GM12878 (cell line): ENCODE measurements at regions not wholly inside any gene's neighbourhood (a gene's known extent, or its start where the extent isn't known, plus 50 kb on each side); places are given as distances from the start of the nearest gene placed in this dataset.

Source experiments
- ATAC-seq: fragments of 200-7000 bp; cut with Tn5 transposase; 3 replicates; pipeline ENCODE4 v1.9.1; 2020; ENCODE audit warnings: mild to moderate bottlenecking, moderate library complexity
- BruUV-seq: library from RNA; stranded (reverse); fragments of 400-500 nt; replicated peaks from 2 replicates; lab custom pipeline; 2021; lab: Mats Ljungman, UMichigan
- CTCF ChIA-PET: fragments of 300-600 bp; sonication (Branson Sonifier 250); formaldehyde crosslinking; extraction: SDS; loops from one replicate; lab custom pipeline; 2021; ENCODE audit warnings: inconsistent platforms; lab: Yijun Ruan, JAX
- POLR2A ChIA-PET: fragments of 350-600 bp; formaldehyde crosslinking; extraction: SDS; loops from one replicate; lab custom pipeline; 2021; ENCODE audit warnings: inconsistent platforms; lab: Charles Lee
- RAD21 ChIA-PET: fragments of 300-600 bp; sonication (Branson Sonifier 250); formaldehyde crosslinking; loops from one replicate; lab custom pipeline; 2023; ENCODE audit warnings: antibody characterized with exemption; ENCODE audit not compliant: unreplicated experiment; lab: Charles Lee
- SMC1A ChIA-PET: fragments of 300-600 bp; sonication (Branson Sonifier 250); formaldehyde crosslinking; loops from one replicate; lab custom pipeline; 2023; ENCODE audit not compliant: unreplicated experiment, uncharacterized antibody; lab: Charles Lee
- DNase-seq: peaks from one replicate; pipeline ENCODE4 v3.0.0-alpha.2; 2011; ENCODE audit warnings: low read depth, low spot score
- FAIRE-seq: peaks from 3 replicates; lab custom pipeline; 2011; peaks lifted over from hg19 to GRCh38; lab: Jason Lieb, UNC
- H2AFZ ChIP-seq: 2 replicates; pipeline ENCODE4 v1.6.0; 2011; ENCODE audit warnings: low read depth, low read length, control low read depth; ENCODE audit not compliant: control insufficient read depth
- H3K27ac ChIP-seq: 2 replicates; pipeline ENCODE4 v1.5.1; 2011; ENCODE audit warnings: control low read depth; ENCODE audit not compliant: control insufficient read depth, insufficient read depth
- H3K27me3 ChIP-seq, 2 experiments: replicated peaks in 1 of 2; 2 replicates each; pipeline versions ENCODE4 v1.6.0 to v1.6.1; 2011; ENCODE audit warnings: low read length in 1 of 2; ENCODE audit not compliant: control insufficient read depth in 2 of 2, insufficient read depth in 2 of 2
- H3K36me3 ChIP-seq, 2 experiments: 2 replicates each; pipeline ENCODE4 v1.5.1; 2011; ENCODE audit warnings: low read length in 1 of 2; ENCODE audit not compliant: control insufficient read depth in 2 of 2, insufficient read depth in 2 of 2
- H3K4me1 ChIP-seq: 2 replicates; pipeline ENCODE4 v1.6.1; 2011; ENCODE audit warnings: mild to moderate bottlenecking, low read length, moderate library complexity, mixed read lengths; ENCODE audit not compliant: control insufficient read depth, insufficient read depth
- H3K4me2 ChIP-seq: 2 replicates; pipeline ENCODE4 v1.6.0; 2011; ENCODE audit warnings: control low read depth; ENCODE audit not compliant: control insufficient read depth, insufficient read depth
- H3K4me3 ChIP-seq: fragments of 200-600 bp; sonication (generic); 2 replicates; pipeline ENCODE4 v1.5.1; 2016
- H3K79me2 ChIP-seq: 2 replicates; pipeline ENCODE4 v1.6.0; 2011; ENCODE audit warnings: low read length; ENCODE audit not compliant: control insufficient read depth, insufficient read depth
- H3K9ac ChIP-seq: 2 replicates; pipeline ENCODE4 v1.8.0; 2011; ENCODE audit warnings: low read length, control low read depth, mixed read lengths; ENCODE audit not compliant: control insufficient read depth, insufficient read depth
- H3K9me3 ChIP-seq: replicated peaks from 3 replicates; pipeline ENCODE4 v1.5.1; 2011; ENCODE audit warnings: mild to moderate bottlenecking, low read length; ENCODE audit not compliant: control insufficient read depth, insufficient read depth
- H4K20me1 ChIP-seq: 2 replicates; pipeline ENCODE4 v1.6.0; 2011; ENCODE audit not compliant: control insufficient read depth, insufficient read depth
- BCL3 ChIP-seq: IDR thresholded peaks from 2 replicates; pipeline ENCODE4 v1.6.1; 2011; ENCODE audit warnings: borderline replicate concordance, low read depth, mild to moderate bottlenecking, moderate library complexity, low read length; ENCODE audit not compliant: insufficient read depth, poor library complexity, severe bottlenecking
- CHD4 ChIP-seq: fragments of 200-600 bp; sonication (generic); IDR thresholded peaks from 2 replicates; pipeline ENCODE4 v1.6.1; 2016; ENCODE audit warnings: mild to moderate bottlenecking
- EED ChIP-seq: sonication (generic); IDR thresholded peaks from 2 replicates; pipeline ENCODE4 v1.6.1; 2016; ENCODE audit warnings: antibody characterized with exemption, low read depth
- JUND ChIP-seq: IDR thresholded peaks from 2 replicates; pipeline ENCODE4 v1.6.1; 2012; ENCODE audit warnings: low read depth, mild to moderate bottlenecking, low read length, improper control_type of control experiment, moderate library complexity
- NFXL1 ChIP-seq: fragments of 450-650 bp; IDR thresholded peaks from 2 replicates; pipeline ENCODE4 v1.6.1; 2017; ENCODE audit warnings: antibody characterized with exemption, mild to moderate bottlenecking, borderline replicate concordance
- NKRF ChIP-seq: fragments of 450-650 bp; conservative IDR thresholded peaks from 2 replicates; pipeline ENCODE4 v1.6.1; 2017; ENCODE audit warnings: mild to moderate bottlenecking, moderate library complexity
- PAX8 ChIP-seq: fragments of 450-650 bp; IDR thresholded peaks from 2 replicates; pipeline ENCODE4 v1.6.1; 2017; ENCODE audit warnings: mild to moderate bottlenecking, moderate library complexity
- PKNOX1 ChIP-seq: fragments of 450-650 bp; IDR thresholded peaks from 2 replicates; pipeline ENCODE4 v1.6.1; 2016; ENCODE audit warnings: mild to moderate bottlenecking
- POLR2AphosphoS2 ChIP-seq: IDR thresholded peaks from 2 replicates; pipeline ENCODE4 v1.6.1; 2011; ENCODE audit warnings: low read depth, mild to moderate bottlenecking, low read length, improper control_type of control experiment, moderate library complexity
- RAD51 ChIP-seq: fragments of 450-650 bp; IDR thresholded peaks from 2 replicates; pipeline ENCODE4 v1.6.1; 2016; ENCODE audit warnings: moderate library complexity, mild to moderate bottlenecking, inconsistent platforms
- SP1 ChIP-seq: IDR thresholded peaks from one replicate; pipeline ENCODE4 v1.6.1; 2011; ENCODE audit warnings: low read depth, low read length
- STAT1 ChIP-seq: fragments of 450-650 bp; conservative IDR thresholded peaks from 2 replicates; pipeline ENCODE4 v1.6.1; 2014; ENCODE audit warnings: antibody characterized with exemption, mild to moderate bottlenecking
- SUPT20H ChIP-seq: IDR thresholded peaks from 2 replicates; pipeline ENCODE4 v1.6.1; 2011; ENCODE audit warnings: low read depth, mild to moderate bottlenecking, low read length, moderate library complexity, borderline replicate concordance; ENCODE audit not compliant: control insufficient read depth
- ZSCAN29 ChIP-seq: fragments of 450-650 bp; IDR thresholded peaks from 2 replicates; pipeline ENCODE4 v1.6.1; 2017; ENCODE audit warnings: mild to moderate bottlenecking, moderate library complexity
- WGBS: methylation state at CpG from one replicate; pipeline ENCODE4 v1.1.6; 2016; ENCODE audit warnings: low lambda C conversion rate; ENCODE audit not compliant: insufficient replicate concordance, insufficient coverage; ENCODE audit errors: missing lambda C conversion rate; 5-methylcytosine and 5-hydroxymethylcytosine counted together
- in situ Hi-C: fragments of 300-500 bp; cut with MboI; formaldehyde crosslinking; loops from 9 replicates; pipeline ENCODE4 v1.14.3; 2018; ENCODE audit warnings: mixed read lengths
- intact Hi-C: fragments of 100-400 bp; cut with micrococcal nuclease; formaldehyde crosslinking; loops from one replicate; pipeline ENCODE4 v1.14.2; 2022; ENCODE audit not compliant: unreplicated experiment
- TF ChIP-seq, protein P1 (sequence below): IDR thresholded peaks from 2 replicates; pipeline ENCODE4 v1.6.1; 2012; ENCODE audit warnings: low read depth, low read length, improper control_type of control experiment
- TF ChIP-seq, protein P2 (sequence below): fragments of 450-650 bp; IDR thresholded peaks from 2 replicates; pipeline ENCODE4 v1.6.1; 2017; ENCODE audit warnings: borderline replicate concordance

DNA sequence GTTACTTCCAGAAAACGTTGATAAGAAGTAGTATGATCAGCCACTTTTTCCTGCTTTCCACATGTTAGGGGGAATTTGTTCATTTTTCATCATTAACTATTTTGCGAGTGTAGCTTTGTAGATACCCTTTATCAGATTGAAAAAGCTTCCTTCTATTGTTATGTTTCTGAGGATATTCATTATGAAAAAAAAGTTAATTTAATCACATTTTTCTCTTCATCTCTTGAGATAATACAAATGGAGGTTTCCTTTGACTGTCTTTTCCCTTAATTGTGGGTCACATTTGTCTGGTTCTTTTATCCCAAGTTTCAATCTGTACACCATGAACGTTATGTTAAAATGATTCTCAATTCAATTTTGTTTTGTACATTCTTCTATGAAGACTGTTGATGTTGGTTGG is 875.7 kb downstream of the SLC6A15 start:
- intact Hi-C loops (no loop called here), in situ Hi-C loops (no loop called here)
- POLR2A ChIA-PET = no interaction called here
- RAD21 ChIA-PET = no interaction called here
- FAIRE-seq = no peak
- no peaks in the 10 kb centered on the region for H3K36me3 ChIP-seq
- H3K27ac ChIP-seq = no peak overlapping the region
- H3K9ac ChIP-seq = no peak overlapping the region
- DNase-seq = no peak
- H2AFZ ChIP-seq = no peak overlapping the region
- H3K4me3 ChIP-seq = no peak overlapping the region
- TF ChIP-seq RAD51 (no peak), EED (no peak), CHD4 (no peak), JUND (no peak), PAX8 (no peak), NFXL1 (no peak), SP1 (no peak), ZSCAN29 (no peak), SUPT20H (no peak), BCL3 (no peak), PKNOX1 (no peak), STAT1 (no peak), NKRF (no peak), POLR2AphosphoS2 (no peak)
- TF ChIP-seq, protein P1, sequence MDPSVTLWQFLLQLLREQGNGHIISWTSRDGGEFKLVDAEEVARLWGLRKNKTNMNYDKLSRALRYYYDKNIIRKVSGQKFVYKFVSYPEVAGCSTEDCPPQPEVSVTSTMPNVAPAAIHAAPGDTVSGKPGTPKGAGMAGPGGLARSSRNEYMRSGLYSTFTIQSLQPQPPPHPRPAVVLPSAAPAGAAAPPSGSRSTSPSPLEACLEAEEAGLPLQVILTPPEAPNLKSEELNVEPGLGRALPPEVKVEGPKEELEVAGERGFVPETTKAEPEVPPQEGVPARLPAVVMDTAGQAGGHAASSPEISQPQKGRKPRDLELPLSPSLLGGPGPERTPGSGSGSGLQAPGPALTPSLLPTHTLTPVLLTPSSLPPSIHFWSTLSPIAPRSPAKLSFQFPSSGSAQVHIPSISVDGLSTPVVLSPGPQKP = no peak
- TF ChIP-seq, protein P2, sequence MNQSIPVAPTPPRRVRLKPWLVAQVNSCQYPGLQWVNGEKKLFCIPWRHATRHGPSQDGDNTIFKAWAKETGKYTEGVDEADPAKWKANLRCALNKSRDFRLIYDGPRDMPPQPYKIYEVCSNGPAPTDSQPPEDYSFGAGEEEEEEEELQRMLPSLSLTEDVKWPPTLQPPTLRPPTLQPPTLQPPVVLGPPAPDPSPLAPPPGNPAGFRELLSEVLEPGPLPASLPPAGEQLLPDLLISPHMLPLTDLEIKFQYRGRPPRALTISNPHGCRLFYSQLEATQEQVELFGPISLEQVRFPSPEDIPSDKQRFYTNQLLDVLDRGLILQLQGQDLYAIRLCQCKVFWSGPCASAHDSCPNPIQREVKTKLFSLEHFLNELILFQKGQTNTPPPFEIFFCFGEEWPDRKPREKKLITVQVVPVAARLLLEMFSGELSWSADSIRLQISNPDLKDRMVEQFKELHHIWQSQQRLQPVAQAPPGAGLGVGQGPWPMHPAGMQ = no peak
- no peaks in the 10 kb centered on the region for H3K79me2 ChIP-seq
- BruUV-seq = no TSS peak
- SMC1A ChIA-PET = no interaction called here
- 0% methylated on average over 3 of the region's 3 CpGs for WGBS
- H3K9me3 ChIP-seq = no peaks in the 10 kb centered on the region
- no peak overlapping the region for H3K4me2 ChIP-seq
- CTCF ChIA-PET = no interaction called here
- H4K20me1 ChIP-seq = no peaks in the 10 kb centered on the region
- no peaks in the 10 kb centered on the region for H3K4me1 ChIP-seq
- H3K27me3 ChIP-seq = no peaks in the 10 kb centered on the region
- ATAC-seq = no peak
